ENCODE measurements at regions not wholly inside any gene's neighbourhood (a gene's known extent, or its start where the extent isn't known, plus 50 kb on each side); places are given as distances from the start of the nearest gene placed in this dataset.

GRCh38 chr2:226211439-226211838 is 588.2 kb downstream of the IRS1 start:
- H3K9ac ChIP-seq (ENCODE audit: low read depth, low read length): no peak overlapping the region
- no peaks in the 10 kb centered on the region for H3K36me3 ChIP-seq (ENCODE audit: insufficient read depth, low read length)
- no peaks in the 10 kb centered on the region for H3K4me1 ChIP-seq (ENCODE audit: insufficient read depth, low read length)
- no peaks in the 10 kb centered on the region for H3K9me3 ChIP-seq (ENCODE audit: control insufficient read depth, insufficient read depth, low read length)

GRCh38 chr2:226208726-226209125 is 590.9 kb downstream of the IRS1 start:
- H3K36me3 ChIP-seq (ENCODE audit: insufficient read depth, low read length): no peaks in the 10 kb centered on the region
- no peak overlapping the region for H3K9ac ChIP-seq (ENCODE audit: low read depth, low read length)
- H3K9me3 ChIP-seq (ENCODE audit: control insufficient read depth, insufficient read depth, low read length): no peaks in the 10 kb centered on the region
- no peaks in the 10 kb centered on the region for H3K4me1 ChIP-seq (ENCODE audit: insufficient read depth, low read length)

GRCh38 chr2:226207671-226208070 is 591.9 kb downstream of the IRS1 start:
- Histone ChIP-seq H3K9ac (ENCODE audit: low read depth, low read length) (no peak overlapping the region), H3K9me3 (ENCODE audit: control insufficient read depth, insufficient read depth, low read length) (no peaks in the 10 kb centered on the region), H3K36me3 (ENCODE audit: insufficient read depth, low read length) (no peaks in the 10 kb centered on the region), H3K4me1 (ENCODE audit: insufficient read depth, low read length) (no peaks in the 10 kb centered on the region)

- Histone ChIP-seq H3K9ac (ENCODE audit: low read depth, low read length) (no peak overlapping the region), H3K36me3 (ENCODE audit: insufficient read depth, low read length) (no peaks in the 10 kb centered on the region), H3K9me3 (ENCODE audit: control insufficient read depth, insufficient read depth, low read length) (no peaks in the 10 kb centered on the region), H3K4me1 (ENCODE audit: insufficient read depth, low read length) (no peaks in the 10 kb centered on the region)
Measured at GRCh38 chr2:226199555-226199954, 600.1 kb downstream of the IRS1 start.

- no peak overlapping the region for H3K9ac ChIP-seq (ENCODE audit: low read depth, low read length)
- no peaks in the 10 kb centered on the region for H3K9me3 ChIP-seq (ENCODE audit: control insufficient read depth, insufficient read depth, low read length)
- no peaks in the 10 kb centered on the region for H3K4me1 ChIP-seq (ENCODE audit: insufficient read depth, low read length)
- H3K36me3 ChIP-seq (ENCODE audit: insufficient read depth, low read length): no peaks in the 10 kb centered on the region
Measured at GRCh38 chr2:226198956-226199355, 600.7 kb downstream of the IRS1 start.

- H3K9me3 ChIP-seq (ENCODE audit: control insufficient read depth, insufficient read depth, low read length): no peaks in the 10 kb centered on the region
- no peaks in the 10 kb centered on the region; the same call in 1 of the 2 replicates for H3K36me3 ChIP-seq (ENCODE audit: insufficient read depth, low read length)
- H3K4me1 ChIP-seq (ENCODE audit: insufficient read depth, low read length): peaks cover under 1% of the 10 kb centered on the region; the same call in 1 of the 2 replicates
- no peak overlapping the region for H3K9ac ChIP-seq (ENCODE audit: low read depth, low read length)
Measured at GRCh38 chr2:226190479-226191252, 609.0 kb downstream of the IRS1 start.

- H3K9ac ChIP-seq (ENCODE audit: low read depth, low read length): no peak overlapping the region
- H3K36me3 ChIP-seq (ENCODE audit: insufficient read depth, low read length): no peaks in the 10 kb centered on the region; the same call in 1 of the 2 replicates
- no peaks in the 10 kb centered on the region for H3K9me3 ChIP-seq (ENCODE audit: control insufficient read depth, insufficient read depth, low read length)
- peaks cover 8% of the 10 kb centered on the region for H3K4me1 ChIP-seq (ENCODE audit: insufficient read depth, low read length)
Measured at GRCh38 chr2:226189061-226189460, 610.6 kb downstream of the IRS1 start.

- Histone ChIP-seq H3K9me3 (ENCODE audit: control insufficient read depth, insufficient read depth, low read length) (no peaks in the 10 kb centered on the region), H3K36me3 (ENCODE audit: insufficient read depth, low read length) (no peaks in the 10 kb centered on the region; the same call in 1 of the 2 replicates), H3K9ac (ENCODE audit: low read depth, low read length) (no peak overlapping the region), H3K4me1 (ENCODE audit: insufficient read depth, low read length) (peaks cover 8% of the 10 kb centered on the region)
Measured at GRCh38 chr2:226187616-226188015, 612.0 kb downstream of the IRS1 start.

- H3K9ac ChIP-seq (ENCODE audit: low read depth, low read length): no peak overlapping the region
- no peaks in the 10 kb centered on the region for H3K9me3 ChIP-seq (ENCODE audit: control insufficient read depth, insufficient read depth, low read length)
- H3K4me1 ChIP-seq (ENCODE audit: insufficient read depth, low read length): peaks cover 8% of the 10 kb centered on the region
- H3K36me3 ChIP-seq (ENCODE audit: insufficient read depth, low read length): no peaks in the 10 kb centered on the region; the same call in 1 of the 2 replicates
Measured at GRCh38 chr2:226187156-226187555, 612.5 kb downstream of the IRS1 start.

- Histone ChIP-seq H3K9ac (ENCODE audit: low read depth, low read length) (no peak overlapping the region; the same call in 1 of the 2 replicates), H3K9me3 (ENCODE audit: control insufficient read depth, insufficient read depth, low read length) (no peaks in the 10 kb centered on the region), H3K4me1 (ENCODE audit: insufficient read depth, low read length) (peaks cover 8% of the 10 kb centered on the region), H3K36me3 (ENCODE audit: insufficient read depth, low read length) (no peaks in the 10 kb centered on the region)
Measured at GRCh38 chr2:226185616-226186211, 613.9 kb downstream of the IRS1 start.

- H3K4me1 ChIP-seq (ENCODE audit: insufficient read depth, low read length): peaks cover 8% of the 10 kb centered on the region
- H3K36me3 ChIP-seq (ENCODE audit: insufficient read depth, low read length): no peaks in the 10 kb centered on the region
- H3K9me3 ChIP-seq (ENCODE audit: control insufficient read depth, insufficient read depth, low read length): no peaks in the 10 kb centered on the region
- H3K9ac ChIP-seq (ENCODE audit: low read depth, low read length): no peak overlapping the region; the same call in 1 of the 2 replicates
Measured at GRCh38 chr2:226184940-226185615, 614.5 kb downstream of the IRS1 start.

- H3K9me3 ChIP-seq (ENCODE audit: control insufficient read depth, insufficient read depth, low read length): no peaks in the 10 kb centered on the region
- H3K36me3 ChIP-seq (ENCODE audit: insufficient read depth, low read length): no peaks in the 10 kb centered on the region
- peaks cover 8% of the 10 kb centered on the region for H3K4me1 ChIP-seq (ENCODE audit: insufficient read depth, low read length)
- H3K9ac ChIP-seq (ENCODE audit: low read depth, low read length): no peak overlapping the region
Measured at GRCh38 chr2:226184540-226184939, 615.1 kb downstream of the IRS1 start.

GRCh38 chr2:226183550-226183949 is 616.1 kb downstream of the IRS1 start:
- no peaks in the 10 kb centered on the region for H3K36me3 ChIP-seq (ENCODE audit: insufficient read depth, low read length)
- peaks cover 8% of the 10 kb centered on the region for H3K4me1 ChIP-seq (ENCODE audit: insufficient read depth, low read length)
- H3K9ac ChIP-seq (ENCODE audit: low read depth, low read length): no peak overlapping the region
- no peaks in the 10 kb centered on the region; the same call in 1 of the 2 replicates for H3K9me3 ChIP-seq (ENCODE audit: control insufficient read depth, insufficient read depth, low read length)

- no peak overlapping the region for H3K9ac ChIP-seq (ENCODE audit: low read depth, low read length)
- peaks cover 8% of the 10 kb centered on the region for H3K4me1 ChIP-seq (ENCODE audit: insufficient read depth, low read length)
- H3K9me3 ChIP-seq (ENCODE audit: control insufficient read depth, insufficient read depth, low read length): no peaks in the 10 kb centered on the region; the same call in 1 of the 2 replicates
- H3K36me3 ChIP-seq (ENCODE audit: insufficient read depth, low read length): no peaks in the 10 kb centered on the region
Measured at GRCh38 chr2:226183033-226183432, 616.6 kb downstream of the IRS1 start.

Data from ES-I3 (cell line).